Retinal pigment epithelial cell (primary cell): ENCODE measurements at regions not wholly inside any gene's neighbourhood (a gene's known extent, or its start where the extent isn't known, plus 50 kb on each side); places are given as distances from the start of the nearest gene placed in this dataset.

Experiments
- DNase-seq: peaks from one replicate; pipeline ENCODE4 v3.0.0-alpha.2; 2010; ENCODE audit warnings: low read depth
- H3K4me3 ChIP-seq: 2 replicates; pipeline ENCODE4 v1.5.1; 2011; ENCODE audit warnings: mild to moderate bottlenecking, low read length, control low read depth, moderate library complexity
- TF ChIP-seq, protein P1 (sequence below): conservative IDR thresholded peaks from 2 replicates; pipeline ENCODE4 v1.5.1; 2011; ENCODE audit warnings: low read depth, low read length, control low read depth, inconsistent platforms

DNA sequence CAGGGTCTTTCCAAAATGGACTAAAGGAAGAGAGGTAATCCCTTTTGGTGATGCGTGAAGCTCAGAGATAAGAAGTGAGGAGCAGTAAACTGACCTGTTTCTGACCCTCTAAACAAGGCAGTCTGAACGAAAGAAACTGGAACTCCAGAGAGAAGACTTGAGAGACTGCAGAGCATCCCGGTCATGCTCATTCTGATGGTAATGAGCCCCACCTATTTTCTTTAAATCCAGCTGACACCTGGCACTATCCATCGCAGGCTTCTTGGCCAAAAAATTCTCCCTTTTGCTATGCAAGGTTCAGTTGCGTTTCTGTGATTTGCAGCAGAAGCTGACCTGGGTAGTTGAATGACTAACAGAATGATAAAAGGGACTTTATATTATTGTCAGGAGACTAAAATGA, 105.9 kb upstream of the KCNK2 start:
- no peak overlapping the region for H3K4me3 ChIP-seq
- TF ChIP-seq, protein P1, sequence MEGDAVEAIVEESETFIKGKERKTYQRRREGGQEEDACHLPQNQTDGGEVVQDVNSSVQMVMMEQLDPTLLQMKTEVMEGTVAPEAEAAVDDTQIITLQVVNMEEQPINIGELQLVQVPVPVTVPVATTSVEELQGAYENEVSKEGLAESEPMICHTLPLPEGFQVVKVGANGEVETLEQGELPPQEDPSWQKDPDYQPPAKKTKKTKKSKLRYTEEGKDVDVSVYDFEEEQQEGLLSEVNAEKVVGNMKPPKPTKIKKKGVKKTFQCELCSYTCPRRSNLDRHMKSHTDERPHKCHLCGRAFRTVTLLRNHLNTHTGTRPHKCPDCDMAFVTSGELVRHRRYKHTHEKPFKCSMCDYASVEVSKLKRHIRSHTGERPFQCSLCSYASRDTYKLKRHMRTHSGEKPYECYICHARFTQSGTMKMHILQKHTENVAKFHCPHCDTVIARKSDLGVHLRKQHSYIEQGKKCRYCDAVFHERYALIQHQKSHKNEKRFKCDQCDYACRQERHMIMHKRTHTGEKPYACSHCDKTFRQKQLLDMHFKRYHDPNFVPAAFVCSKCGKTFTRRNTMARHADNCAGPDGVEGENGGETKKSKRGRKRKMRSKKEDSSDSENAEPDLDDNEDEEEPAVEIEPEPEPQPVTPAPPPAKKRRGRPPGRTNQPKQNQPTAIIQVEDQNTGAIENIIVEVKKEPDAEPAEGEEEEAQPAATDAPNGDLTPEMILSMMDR: no peak
- DNase-seq: no peak

DNA sequence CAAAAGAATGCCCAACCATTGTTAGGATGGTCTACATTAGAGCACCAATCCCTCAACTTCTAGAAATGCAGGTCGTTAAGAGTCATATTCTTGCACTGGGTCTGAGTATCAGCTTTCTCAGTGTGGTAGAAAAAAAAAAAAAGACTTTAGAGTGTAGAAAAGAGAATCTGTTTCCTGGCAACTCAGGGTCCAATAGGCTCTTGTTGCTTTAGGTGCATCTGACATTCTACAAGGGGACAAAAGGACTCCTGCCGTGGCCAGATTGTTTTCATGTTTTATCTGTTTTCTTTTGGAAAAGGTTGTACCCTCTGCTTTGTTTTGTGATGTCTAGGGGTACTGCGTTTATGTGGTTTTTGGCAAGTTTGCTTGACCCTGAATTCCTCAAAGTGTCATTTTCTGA, 105.4 kb upstream of the KCNK2 start:
- H3K4me3 ChIP-seq: no peak overlapping the region
- DNase-seq: no peak
- TF ChIP-seq, protein P1: no peak

DNA sequence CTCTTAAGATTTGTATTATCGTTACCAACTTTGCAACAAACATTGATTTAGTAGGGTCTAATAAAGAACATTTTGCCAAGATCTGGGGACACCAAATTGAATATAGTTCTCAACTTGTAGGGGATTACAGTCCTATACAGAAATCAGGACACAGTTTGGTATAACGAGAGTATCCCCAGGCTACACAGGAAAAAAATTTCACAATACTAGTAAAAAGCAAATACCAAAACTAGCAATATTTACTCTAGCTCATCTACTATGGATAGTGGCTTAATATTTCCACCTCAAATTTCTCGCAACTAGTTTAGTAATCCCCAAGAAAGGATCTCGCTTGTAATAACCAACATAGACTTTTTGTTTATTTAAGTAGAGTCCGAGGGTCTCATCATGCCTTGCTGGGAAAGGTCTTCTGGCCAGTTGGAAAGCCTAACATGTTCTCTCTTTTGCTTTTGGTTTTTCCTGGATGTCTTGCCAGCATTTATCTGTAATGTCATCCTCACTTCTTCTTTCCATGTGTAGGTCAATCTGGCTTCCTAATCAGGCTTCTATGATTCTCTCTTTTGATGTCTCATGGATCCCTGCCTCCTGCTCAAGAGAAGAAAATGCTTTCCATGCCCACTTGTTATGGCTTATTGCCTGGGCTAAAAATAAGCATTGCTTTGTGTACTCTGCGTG, 104.7 kb upstream of the KCNK2 start:
- no peak overlapping the region for H3K4me3 ChIP-seq
- DNase-seq: no peak
- TF ChIP-seq, protein P1: no peak

DNA sequence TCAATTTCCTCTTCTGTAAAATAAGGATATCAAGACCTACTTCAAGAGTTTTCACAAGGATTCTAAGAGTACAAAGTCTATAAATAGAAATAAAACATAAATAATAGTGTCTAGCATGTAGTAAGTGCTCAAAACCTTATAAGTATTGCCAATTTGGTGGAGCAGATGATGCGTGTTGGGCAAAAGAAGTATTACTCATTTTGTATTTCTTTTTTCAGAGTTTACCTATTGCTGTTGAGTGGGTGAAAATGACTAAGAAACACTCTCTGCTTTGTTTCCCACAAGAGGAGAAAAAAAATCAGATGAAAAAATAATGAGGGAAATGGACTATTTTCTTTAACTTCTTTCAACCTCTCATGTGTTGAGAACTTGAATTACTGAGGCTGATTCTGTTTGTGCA, 103.3 kb upstream of the KCNK2 start:
- no peak for DNase-seq
- TF ChIP-seq, protein P1: no peak
- H3K4me3 ChIP-seq: no peak overlapping the region

DNA sequence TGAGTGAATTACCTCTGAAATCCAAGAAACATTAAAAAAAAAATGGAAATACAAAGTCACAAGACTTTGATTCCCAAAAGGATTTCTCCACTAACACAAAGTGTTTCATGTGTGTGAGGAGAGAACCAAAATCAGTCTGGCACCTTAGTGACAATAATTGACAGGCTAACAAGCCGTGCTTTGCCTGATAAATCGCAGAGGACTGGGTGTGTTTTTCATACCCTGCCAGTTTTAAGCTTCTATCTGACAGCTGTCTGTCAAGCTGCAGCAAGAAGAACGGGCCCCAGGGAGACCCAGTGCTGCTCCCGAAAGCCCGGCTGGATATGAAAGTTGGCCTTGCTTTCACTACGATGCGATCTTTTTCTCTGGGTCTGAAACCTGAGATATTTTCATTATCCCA, 101.6 kb upstream of the KCNK2 start:
- TF ChIP-seq, protein P1: no peak
- DNase-seq: no peak
- no peak overlapping the region for H3K4me3 ChIP-seq

DNA sequence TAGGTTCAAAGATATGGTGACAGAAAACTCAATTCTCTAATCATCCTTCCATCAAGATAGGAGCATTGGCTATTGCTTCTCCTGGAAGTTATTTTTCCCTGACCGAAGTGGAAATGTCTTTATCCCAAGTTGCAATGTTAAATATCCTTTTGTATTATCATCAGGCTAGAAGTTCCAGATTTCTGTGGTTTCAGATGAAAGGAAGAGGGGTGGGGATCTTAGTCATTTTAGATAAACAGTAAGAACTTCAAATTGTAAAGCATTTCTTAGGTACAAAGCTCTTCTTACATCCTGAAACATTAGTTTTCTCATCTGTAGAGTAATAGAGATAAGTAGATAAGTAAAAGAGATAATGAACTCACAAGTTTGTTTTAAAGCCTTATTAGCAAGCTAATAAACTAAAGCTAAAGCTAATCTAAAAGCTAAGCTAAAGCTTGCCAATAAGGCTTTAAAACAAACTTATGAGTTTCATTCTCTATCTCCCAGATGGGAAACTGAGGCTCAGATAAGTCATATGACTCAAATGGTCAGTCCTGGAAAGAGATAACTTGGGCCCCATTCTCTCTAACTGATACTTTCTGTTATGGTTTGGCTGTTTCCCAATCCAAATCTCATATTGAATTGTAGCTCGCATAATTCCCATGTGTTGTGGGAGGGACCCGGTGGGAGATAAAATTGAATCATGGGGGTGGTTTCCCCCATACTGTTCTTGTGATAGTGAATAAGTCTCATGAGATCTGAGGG, 99.2 kb upstream of the KCNK2 start:
- TF ChIP-seq, protein P1: no peak
- no peak for DNase-seq
- H3K4me3 ChIP-seq: no peak overlapping the region

DNA sequence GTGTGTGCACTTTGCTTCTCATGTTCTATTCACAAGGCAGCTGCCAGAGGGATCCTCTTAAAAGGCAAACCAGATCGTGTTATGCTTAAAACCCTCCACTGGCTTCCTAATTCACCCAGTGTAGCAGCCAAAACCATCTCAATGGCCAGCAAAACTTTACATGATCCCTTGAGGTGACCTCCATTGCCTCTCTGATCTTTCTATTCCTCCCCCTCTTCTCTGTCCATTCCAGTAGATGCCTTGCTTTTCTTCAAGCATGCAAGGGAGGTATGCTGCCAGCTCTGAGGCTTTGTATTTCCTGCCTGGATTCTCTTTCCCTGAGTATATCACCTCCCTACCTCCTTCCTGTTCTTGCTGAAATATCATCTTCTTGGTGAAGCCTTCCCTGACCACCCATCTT, 93.2 kb upstream of the KCNK2 start:
- H3K4me3 ChIP-seq: no peak overlapping the region
- TF ChIP-seq, protein P1: no peak
- DNase-seq: no peak
